GM10266 (cell line): ENCODE measurements at regions not wholly inside any gene's neighbourhood (a gene's known extent, or its start where the extent isn't known, plus 50 kb on each side); places are given as distances from the start of the nearest gene placed in this dataset.
"Not testable (repeated sequence)": the region's sequence is repeated elsewhere in the genome, so short reads cannot be mapped to it uniquely, and the experiment has no call there.

Experiments used
- DNase-seq: peaks from one replicate; pipeline ENCODE4 v3.0.0; 2012; ENCODE audit errors: extremely low spot score
- CTCF ChIP-seq: IDR thresholded peaks from 2 replicates; pipeline ENCODE4 v1.5.1; 2012; ENCODE audit warnings: mild to moderate bottlenecking, low read depth; ENCODE audit not compliant: control insufficient read depth, insufficient read depth; ENCODE audit errors: missing control alignments

- no peak for TF ChIP-seq CTCF
- no peak for DNase-seq
These were observed 426.3 kb upstream of the MEF2C start for GRCh38 chr5:89309268-89309667.

- DNase-seq, result peak; percentile 33
- no peak for TF ChIP-seq CTCF
These were observed 425.6 kb upstream of the MEF2C start for GRCh38 chr5:89308606-89309040.

GRCh38 chr5:89307972-89308371 is 425.0 kb upstream of the MEF2C start:
- no peak for DNase-seq
- TF ChIP-seq CTCF, result no peak

GRCh38 chr5:89307141-89307540 is 424.2 kb upstream of the MEF2C start:
- DNase-seq, result not testable (repeated sequence)

- no peak for DNase-seq
- TF ChIP-seq CTCF, result no peak
These were observed 420.1 kb upstream of the MEF2C start for GRCh38 chr5:89303033-89303480.

GRCh38 chr5:89302102-89302891 is 419.3 kb upstream of the MEF2C start:
- TF ChIP-seq CTCF, result no peak
- no peak for DNase-seq

- TF ChIP-seq CTCF, result no peak
- DNase-seq, result no peak
These were observed 418.5 kb upstream of the MEF2C start for GRCh38 chr5:89301321-89302025.
